PC-3 (cell line): ENCODE measurements at regions not wholly inside any gene's neighbourhood (a gene's known extent, or its start where the extent isn't known, plus 50 kb on each side); places are given as distances from the start of the nearest gene placed in this dataset.
"Not testable (repeated sequence)": the region's sequence is repeated elsewhere in the genome, so short reads cannot be mapped to it uniquely, and the experiment has no call there.

Experiments used
- ATAC-seq: fragments of 200-7000 bp; cut with Tn5 transposase; 2 replicates; pipeline ENCODE4 v1.9.1; 2020; ENCODE audit warnings: mild to moderate bottlenecking, moderate library complexity
- BruUV-seq: library from RNA; stranded (reverse); fragments of 400-500 nt; replicated peaks from 2 replicates; lab custom pipeline; 2021; lab: Mats Ljungman, UMichigan
- CTCF ChIA-PET: fragments of 300-600 bp; sonication (Branson Sonifier 250); formaldehyde crosslinking; loops from one replicate; lab custom pipeline; 2022; ENCODE audit warnings: antibody characterized with exemption; lab: Charles Lee
- POLR2A ChIA-PET: fragments of 300-600 bp; sonication (Branson Sonifier 250); formaldehyde crosslinking; loops from one replicate; lab custom pipeline; 2022; ENCODE audit warnings: antibody characterized with exemption; ENCODE audit not compliant: unreplicated experiment; lab: Charles Lee
- DNase-seq: peaks from one replicate; pipeline ENCODE4 v3.0.0-alpha.2; 2015
- H2AFZ ChIP-seq: fragments of 300-600 bp; sonication (generic); 2 replicates; pipeline ENCODE4 v1.6.0; 2016; ENCODE audit warnings: antibody characterized with exemption, low read length
- H3F3A ChIP-seq: fragments of 300-600 bp; sonication (generic); one replicate; pipeline ENCODE4 v1.6.0; 2017; ENCODE audit warnings: antibody characterized with exemption, low read length, control low read depth, mild to moderate bottlenecking; ENCODE audit not compliant: unreplicated experiment
- H3K27ac ChIP-seq: fragments of 300-600 bp; sonication (generic); 2 replicates; pipeline ENCODE4 v1.5.1; 2016; ENCODE audit warnings: mild to moderate bottlenecking, low read length
- H3K27me3 ChIP-seq: fragments of 300-600 bp; sonication (generic); 2 replicates; pipeline ENCODE4 v1.6.1; 2016; ENCODE audit warnings: low read length, mixed read lengths
- H3K36me3 ChIP-seq: fragments of 300-600 bp; sonication (generic); 2 replicates; pipeline ENCODE4 v1.6.1; 2016; ENCODE audit warnings: low read depth, mixed run types, low read length, mixed read lengths
- H3K4me1 ChIP-seq: fragments of 300-600 bp; sonication (generic); 2 replicates; pipeline ENCODE4 v1.5.1; 2016; ENCODE audit warnings: low read length; ENCODE audit not compliant: insufficient read depth
- H3K4me2 ChIP-seq: fragments of 300-600 bp; sonication (generic); 2 replicates; pipeline ENCODE4 v1.6.0; 2016; ENCODE audit warnings: low read length
- H3K4me3 ChIP-seq: fragments of 300-600 bp; sonication (generic); 2 replicates; pipeline ENCODE4 v1.5.1; 2016; ENCODE audit warnings: mild to moderate bottlenecking, low read length, mixed read lengths
- H3K79me2 ChIP-seq: fragments of 300-600 bp; sonication (generic); 2 replicates; pipeline ENCODE4 v1.6.1; 2017; ENCODE audit warnings: low read length, mixed read lengths
- H3K9ac ChIP-seq: fragments of 300-600 bp; sonication (generic); 2 replicates; pipeline ENCODE4 v1.6.0; 2016; ENCODE audit warnings: mild to moderate bottlenecking, low read length
- H3K9me2 ChIP-seq: fragments of 300-600 bp; sonication (generic); replicated peaks from 2 replicates; pipeline ENCODE4 v1.6.1; 2016; ENCODE audit warnings: mixed run types, low read length, mixed read lengths
- H3K9me3 ChIP-seq: fragments of 300-600 bp; sonication (generic); 2 replicates; pipeline ENCODE4 v1.6.1; 2016; ENCODE audit warnings: low read length, mixed read lengths
- H4K20me1 ChIP-seq: fragments of 300-600 bp; sonication (generic); 2 replicates; pipeline ENCODE4 v1.6.1; 2016; ENCODE audit warnings: low read length, mixed read lengths
- CTCF ChIP-seq: fragments of 300-600 bp; sonication (generic); conservative IDR thresholded peaks from 2 replicates; pipeline ENCODE4 v1.5.1; 2017; ENCODE audit warnings: antibody characterized with exemption, low read depth, mild to moderate bottlenecking, low read length
- EZH2 ChIP-seq: fragments of 300-600 bp; sonication (generic); IDR thresholded peaks from one replicate; pipeline ENCODE4 v1.6.1; 2017; ENCODE audit warnings: antibody characterized with exemption, mild to moderate bottlenecking, low read length; ENCODE audit not compliant: unreplicated experiment
- EZH2phosphoT487 ChIP-seq: fragments of 300-600 bp; sonication (generic); IDR thresholded peaks from 2 replicates; pipeline ENCODE4 v1.6.1; 2018; ENCODE audit warnings: mild to moderate bottlenecking, antibody characterized with exemption, low read length, borderline replicate concordance
- intact Hi-C: fragments of 100-400 bp; cut with micrococcal nuclease; formaldehyde crosslinking; loops from 2 replicates; pipeline ENCODE4 v1.9.0; 2023

GRCh38 chr5:104326966-104327365, 764.4 kb upstream of the NUDT12 start:
- no peak overlapping the region for H3K4me3 ChIP-seq
- ATAC-seq (no peak), DNase-seq (no peak)
- no peaks in the 10 kb centered on the region for H4K20me1 ChIP-seq
- H3K9ac ChIP-seq = no peak overlapping the region
- POLR2A ChIA-PET = no interaction called here
- no peaks in the 10 kb centered on the region for H3F3A ChIP-seq
- TF ChIP-seq EZH2 (no peak), EZH2phosphoT487 (no peak), CTCF (no peak)
- no TSS peak for BruUV-seq
- H3K27ac ChIP-seq = no peak overlapping the region
- H3K4me1 ChIP-seq = no peaks in the 10 kb centered on the region
- H3K27me3 ChIP-seq = no peaks in the 10 kb centered on the region
- no peaks in the 10 kb centered on the region for H3K9me2 ChIP-seq
- CTCF ChIA-PET = no interaction called here
- H3K9me3 ChIP-seq = no peaks in the 10 kb centered on the region
- H3K36me3 ChIP-seq = no peaks in the 10 kb centered on the region
- H2AFZ ChIP-seq = no peak overlapping the region
- intact Hi-C loops = no loop called here
- no peaks in the 10 kb centered on the region for H3K79me2 ChIP-seq
- H3K4me2 ChIP-seq = no peak overlapping the region

GRCh38 chr5:104325356-104325755, 762.8 kb upstream of the NUDT12 start:
- intact Hi-C loops = no loop called here
- ATAC-seq (no peak), DNase-seq (no peak)

GRCh38 chr5:104316676-104317075, 754.1 kb upstream of the NUDT12 start:
- H3K9me2 ChIP-seq, H3K9me3 ChIP-seq, H3F3A ChIP-seq, H2AFZ ChIP-seq, H4K20me1 ChIP-seq, H3K4me1 ChIP-seq, DNase-seq, H3K27ac ChIP-seq, CTCF ChIA-PET, H3K36me3 ChIP-seq, H3K4me3 ChIP-seq, H3K79me2 ChIP-seq, H3K9ac ChIP-seq, POLR2A ChIA-PET, ATAC-seq, H3K27me3 ChIP-seq, H3K4me2 ChIP-seq, intact Hi-C loops, BruUV-seq: not testable (repeated sequence)

More at GRCh38 chr5:104325356-104325755, 762.8 kb upstream of the NUDT12 start:
- Histone ChIP-seq H3K4me3 (no peak overlapping the region), H3K9me3 (no peaks in the 10 kb centered on the region), H3K36me3 (no peaks in the 10 kb centered on the region), H4K20me1 (no peaks in the 10 kb centered on the region), H3K9ac (no peak overlapping the region), H3K27me3 (no peaks in the 10 kb centered on the region), H3K79me2 (no peaks in the 10 kb centered on the region), H3K4me1 (no peaks in the 10 kb centered on the region), H3K9me2 (no peaks in the 10 kb centered on the region), H3K27ac (no peak overlapping the region), H3K4me2 (no peak overlapping the region), H3F3A (no peaks in the 10 kb centered on the region), H2AFZ (no peak overlapping the region)
- BruUV-seq = no TSS peak
- ChIA-PET POLR2A (interaction anchor here (0.5 kb wide), 1 partner anchor 36 kb away, joined by 9 read pairs; no protein-coding TSS in a partner anchor), CTCF (no interaction called here)
- TF ChIP-seq CTCF = no peak
